ENCODE measurements at regions not wholly inside any gene's neighbourhood (a gene's known extent, or its start where the extent isn't known, plus 50 kb on each side); places are given as distances from the start of the nearest gene placed in this dataset.

DNA sequence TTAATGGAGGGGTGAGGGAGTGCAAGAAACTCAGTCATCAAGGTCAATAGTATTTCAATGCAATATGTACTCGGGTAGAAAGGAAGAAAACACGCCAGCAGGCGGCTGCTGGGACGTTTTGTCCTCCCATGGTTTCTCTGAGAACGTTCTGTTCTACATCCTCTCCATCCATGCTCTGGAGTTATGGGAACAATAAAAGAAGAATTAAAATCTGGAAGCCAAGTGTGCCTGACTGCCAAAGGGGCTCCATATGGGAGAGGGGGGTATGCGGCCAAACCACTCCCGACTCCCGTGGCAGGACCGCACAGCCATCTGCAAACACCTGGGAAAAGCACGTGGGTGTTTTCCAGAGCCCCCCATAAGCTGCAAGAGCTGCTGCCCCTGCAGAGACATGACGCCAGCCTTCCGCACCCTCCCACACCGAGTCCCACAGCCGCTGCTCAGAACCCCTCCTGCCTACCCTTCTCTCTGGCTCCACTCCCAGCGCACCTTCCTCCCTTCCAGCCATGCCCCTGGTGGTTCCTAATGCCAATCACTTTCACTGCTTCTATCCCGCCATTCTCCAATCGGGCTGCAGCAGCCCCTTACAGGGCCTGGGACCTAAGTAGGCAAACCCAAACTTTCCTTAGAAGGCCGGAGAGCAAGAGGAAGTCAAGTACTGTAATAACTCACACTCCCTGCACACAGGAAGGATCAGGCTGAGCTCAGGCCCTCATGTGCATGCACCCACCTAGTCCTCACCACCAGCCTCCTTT, 241.6 kb downstream of the SYK start:
- ATAC-seq (ENCODE audit: low read depth) (no peak), DNase-seq (no peak)
- no peaks in the 10 kb centered on the region for H3K79me2 ChIP-seq (ENCODE audit: control insufficient read depth, insufficient read depth, low read length)
- H4K20me1 ChIP-seq (ENCODE audit: control insufficient read depth, insufficient read depth, low read length, poor library complexity, severe bottlenecking) = no peaks in the 10 kb centered on the region
- no peaks in the 10 kb centered on the region for H3K36me3 ChIP-seq (replicated peaks in 1 of 2; ENCODE audit: control extremely low read depth in 1 of 2, control insufficient read depth in 1 of 2, extremely low read depth in 1 of 2, insufficient read depth in 2 of 2, low read length in 1 of 2)
- H3K27me3 Mint-ChIP-seq = peaks cover 37% of the 10 kb centered on the region
- ChIA-PET POLR2A (no interaction called here), CTCF (no interaction called here)
- H3K4me3 ChIP-seq (ENCODE audit: control extremely low read depth in 1 of 5, extremely low read depth in 1 of 5, insufficient read depth in 1 of 5, low read depth in 2 of 5, low read length in 4 of 5) = no peak overlapping the region
- no peaks in the 10 kb centered on the region for H3K4me1 ChIP-seq (ENCODE audit: control insufficient read depth in 2 of 2, insufficient read depth in 2 of 2, low read length in 2 of 2)
- H3K4me3 Mint-ChIP-seq = no peak overlapping the region
- peaks cover 2% of the 10 kb centered on the region for H3K4me1 Mint-ChIP-seq
- peaks cover 0 to 16% (median 4%) of the 10 kb centered on the region in 4 experiments for H3K27me3 ChIP-seq (replicated peaks in 1 of 4; ENCODE audit: control extremely low read depth in 1 of 4, control insufficient read depth in 3 of 4, insufficient read depth in 4 of 4, low read length in 3 of 4)
- no peak overlapping the region for H3K27ac Mint-ChIP-seq
- no peaks in the 10 kb centered on the region for H3K9me3 Mint-ChIP-seq (ENCODE audit: insufficient read depth)
- H3K9me3 ChIP-seq (ENCODE audit: control extremely low read depth in 1 of 3, control insufficient read depth in 2 of 3, insufficient read depth in 1 of 3, low read length in 2 of 3) = no peaks in the 10 kb centered on the region
- H3K27ac ChIP-seq (ENCODE audit: low read length in 2 of 2) = no peak overlapping the region
- intact Hi-C loops (cut with micrococcal nuclease) = no loop called here
- no peak overlapping the region for H3K4me2 ChIP-seq (replicated peaks; ENCODE audit: low read depth, low read length, poor library complexity, severe bottlenecking)
- no peak overlapping the region for H2AFZ ChIP-seq (ENCODE audit: insufficient read depth, low read depth, low read length, poor library complexity, severe bottlenecking)
- TF ChIP-seq EZH2 (IDR thresholded peaks at IDR 0.05; ENCODE audit: borderline replicate concordance, insufficient read depth, low read depth, low read length, poor library complexity, severe bottlenecking) = no peak
- TF ChIP-seq, protein P1, sequence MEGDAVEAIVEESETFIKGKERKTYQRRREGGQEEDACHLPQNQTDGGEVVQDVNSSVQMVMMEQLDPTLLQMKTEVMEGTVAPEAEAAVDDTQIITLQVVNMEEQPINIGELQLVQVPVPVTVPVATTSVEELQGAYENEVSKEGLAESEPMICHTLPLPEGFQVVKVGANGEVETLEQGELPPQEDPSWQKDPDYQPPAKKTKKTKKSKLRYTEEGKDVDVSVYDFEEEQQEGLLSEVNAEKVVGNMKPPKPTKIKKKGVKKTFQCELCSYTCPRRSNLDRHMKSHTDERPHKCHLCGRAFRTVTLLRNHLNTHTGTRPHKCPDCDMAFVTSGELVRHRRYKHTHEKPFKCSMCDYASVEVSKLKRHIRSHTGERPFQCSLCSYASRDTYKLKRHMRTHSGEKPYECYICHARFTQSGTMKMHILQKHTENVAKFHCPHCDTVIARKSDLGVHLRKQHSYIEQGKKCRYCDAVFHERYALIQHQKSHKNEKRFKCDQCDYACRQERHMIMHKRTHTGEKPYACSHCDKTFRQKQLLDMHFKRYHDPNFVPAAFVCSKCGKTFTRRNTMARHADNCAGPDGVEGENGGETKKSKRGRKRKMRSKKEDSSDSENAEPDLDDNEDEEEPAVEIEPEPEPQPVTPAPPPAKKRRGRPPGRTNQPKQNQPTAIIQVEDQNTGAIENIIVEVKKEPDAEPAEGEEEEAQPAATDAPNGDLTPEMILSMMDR (IDR thresholded peaks at IDR 0.05) = no peak
- H3K9ac ChIP-seq (ENCODE audit: low read length) = no peak overlapping the region
- WGBS (ENCODE audit: insufficient coverage) = 90% methylated on average over 14 of the region's 18 CpGs

DNA sequence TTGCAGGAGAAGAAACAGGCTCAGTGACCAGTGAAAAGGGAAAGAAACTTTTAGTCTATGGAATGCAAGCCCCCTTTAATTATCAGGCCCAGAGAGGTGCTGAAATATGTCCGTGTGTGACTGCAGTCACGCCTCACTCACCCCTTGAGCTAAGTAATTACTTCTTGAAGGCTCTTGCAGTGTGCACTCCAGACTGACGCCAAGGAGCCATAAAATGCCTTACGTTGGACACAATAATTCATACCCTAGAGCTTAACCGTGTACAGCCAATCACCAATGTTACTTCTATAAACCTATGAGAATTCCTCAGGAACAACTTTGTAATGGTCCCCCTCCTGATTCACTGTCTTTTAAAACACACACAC, 242.2 kb downstream of the SYK start:
- Histone ChIP-seq H3K4me3 (ENCODE audit: control extremely low read depth in 1 of 5, extremely low read depth in 1 of 5, insufficient read depth in 1 of 5, low read depth in 2 of 5, low read length in 4 of 5) (no peak overlapping the region), H3K4me2 (replicated peaks; ENCODE audit: low read depth, low read length, poor library complexity, severe bottlenecking) (no peak overlapping the region), H3K27me3 (replicated peaks in 1 of 4; ENCODE audit: control extremely low read depth in 1 of 4, control insufficient read depth in 3 of 4, insufficient read depth in 4 of 4, low read length in 3 of 4) (peaks cover 0 to 16% (median 4%) of the 10 kb centered on the region in 4 experiments), H3K4me1 (ENCODE audit: control insufficient read depth in 2 of 2, insufficient read depth in 2 of 2, low read length in 2 of 2) (no peaks in the 10 kb centered on the region), H3K9me3 (ENCODE audit: control extremely low read depth in 1 of 3, control insufficient read depth in 2 of 3, insufficient read depth in 1 of 3, low read length in 2 of 3) (no peaks in the 10 kb centered on the region), H3K36me3 (replicated peaks in 1 of 2; ENCODE audit: control extremely low read depth in 1 of 2, control insufficient read depth in 1 of 2, extremely low read depth in 1 of 2, insufficient read depth in 2 of 2, low read length in 1 of 2) (no peaks in the 10 kb centered on the region), H4K20me1 (ENCODE audit: control insufficient read depth, insufficient read depth, low read length, poor library complexity, severe bottlenecking) (no peaks in the 10 kb centered on the region), H3K9ac (ENCODE audit: low read length) (no peak overlapping the region), H2AFZ (ENCODE audit: insufficient read depth, low read depth, low read length, poor library complexity, severe bottlenecking) (no peak overlapping the region), H3K79me2 (ENCODE audit: control insufficient read depth, insufficient read depth, low read length) (no peaks in the 10 kb centered on the region), H3K27ac (ENCODE audit: low read length in 2 of 2) (no peak overlapping the region)
- no peaks in the 10 kb centered on the region for H3K4me1 Mint-ChIP-seq
- CTCF ChIA-PET = no interaction called here
- 95% methylated on average over 5 of the region's 5 CpGs for WGBS (ENCODE audit: insufficient coverage)
- POLR2A ChIA-PET = no interaction called here
- DNase-seq = no peak
- H3K9me3 Mint-ChIP-seq (ENCODE audit: insufficient read depth) = no peaks in the 10 kb centered on the region
- no peak overlapping the region for H3K4me3 Mint-ChIP-seq
- H3K27me3 Mint-ChIP-seq = peaks cover 43% of the 10 kb centered on the region
- TF ChIP-seq, protein P1 (IDR thresholded peaks at IDR 0.05) = no peak
- no peak for TF ChIP-seq EZH2 (IDR thresholded peaks at IDR 0.05; ENCODE audit: borderline replicate concordance, insufficient read depth, low read depth, low read length, poor library complexity, severe bottlenecking)
- ATAC-seq (ENCODE audit: low read depth) = no peak
- no peak overlapping the region for H3K27ac Mint-ChIP-seq
- intact Hi-C loops (cut with micrococcal nuclease) = no loop called here
